SU-DHL-6 (cell line): ENCODE measurements at regions not wholly inside any gene's neighbourhood (a gene's known extent, or its start where the extent isn't known, plus 50 kb on each side); places are given as distances from the start of the nearest gene placed in this dataset.

Source experiments
- EZH2phosphoT487 ChIP-seq: fragments of 200-600 bp; sonication (generic), shearing (Covaris generic); conservative IDR thresholded peaks from 2 replicates; pipeline ENCODE4 v1.6.1; 2018; ENCODE audit warnings: mild to moderate bottlenecking, antibody characterized with exemption, low read length, moderate library complexity, mixed read lengths
- TF ChIP-seq, protein P1 (sequence below): fragments of 200-600 bp; sonication (generic); IDR thresholded peaks from one replicate; pipeline ENCODE4 v1.5.1; 2017; ENCODE audit warnings: antibody characterized with exemption, mild to moderate bottlenecking, low read length, moderate library complexity; ENCODE audit not compliant: insufficient read depth, poor library complexity, severe bottlenecking

DNA sequence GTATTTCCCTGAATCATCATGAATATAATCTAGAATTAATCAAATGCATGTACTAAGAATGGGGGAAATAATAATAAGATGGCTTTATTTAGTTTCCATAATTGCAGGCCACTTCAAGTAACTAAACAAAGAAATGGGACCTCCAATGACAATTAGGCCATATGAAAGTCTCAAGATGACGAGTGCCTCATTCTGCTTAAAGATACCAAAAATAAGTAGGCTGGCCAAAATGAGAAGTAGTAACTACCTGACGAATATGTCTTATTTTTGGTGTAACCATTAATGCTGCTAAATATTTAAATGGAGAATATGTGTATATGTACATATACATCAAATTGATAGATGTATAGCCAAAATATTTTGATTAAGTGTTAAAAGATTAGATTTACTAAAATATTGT, 932.6 kb downstream of the EPHA3 start:
- TF ChIP-seq, protein P1, sequence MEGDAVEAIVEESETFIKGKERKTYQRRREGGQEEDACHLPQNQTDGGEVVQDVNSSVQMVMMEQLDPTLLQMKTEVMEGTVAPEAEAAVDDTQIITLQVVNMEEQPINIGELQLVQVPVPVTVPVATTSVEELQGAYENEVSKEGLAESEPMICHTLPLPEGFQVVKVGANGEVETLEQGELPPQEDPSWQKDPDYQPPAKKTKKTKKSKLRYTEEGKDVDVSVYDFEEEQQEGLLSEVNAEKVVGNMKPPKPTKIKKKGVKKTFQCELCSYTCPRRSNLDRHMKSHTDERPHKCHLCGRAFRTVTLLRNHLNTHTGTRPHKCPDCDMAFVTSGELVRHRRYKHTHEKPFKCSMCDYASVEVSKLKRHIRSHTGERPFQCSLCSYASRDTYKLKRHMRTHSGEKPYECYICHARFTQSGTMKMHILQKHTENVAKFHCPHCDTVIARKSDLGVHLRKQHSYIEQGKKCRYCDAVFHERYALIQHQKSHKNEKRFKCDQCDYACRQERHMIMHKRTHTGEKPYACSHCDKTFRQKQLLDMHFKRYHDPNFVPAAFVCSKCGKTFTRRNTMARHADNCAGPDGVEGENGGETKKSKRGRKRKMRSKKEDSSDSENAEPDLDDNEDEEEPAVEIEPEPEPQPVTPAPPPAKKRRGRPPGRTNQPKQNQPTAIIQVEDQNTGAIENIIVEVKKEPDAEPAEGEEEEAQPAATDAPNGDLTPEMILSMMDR: no peak
- no peak for TF ChIP-seq EZH2phosphoT487
